ENCODE measurements at regions not wholly inside any gene's neighbourhood (a gene's known extent, or its start where the extent isn't known, plus 50 kb on each side); places are given as distances from the start of the nearest gene placed in this dataset.
A peak's percentile ranks its signal among the peaks of the same experiment; 100 is the strongest.

- ChIA-PET CTCF (interaction anchor here (1.2 kb wide), 1 partner anchor 70 kb away, joined by 3 read pairs; no protein-coding TSS in a partner anchor), POLR2A (no interaction called here)
- H2AFZ ChIP-seq (ENCODE audit: low read depth): no peak overlapping the region
- H3K4me2 ChIP-seq: no peak overlapping the region
- no peaks in the 10 kb centered on the region for H3K9me2 ChIP-seq
- H3K4me3 ChIP-seq (ENCODE audit: low read depth in 2 of 2, low read length in 1 of 2): no peak overlapping the region
- H3F3A ChIP-seq (replicated peaks; ENCODE audit: insufficient read depth): no peaks in the 10 kb centered on the region
- H3K27me3 ChIP-seq (ENCODE audit: insufficient read depth): 0 out of 2 replicates have a peak, but pooled peaks cover 9% of the 10 kb centered on the region
- H3K27ac ChIP-seq (ENCODE audit: low read depth in 2 of 2, low read length in 1 of 2): no peak overlapping the region
- H4K20me1 ChIP-seq (ENCODE audit: insufficient read depth): no peaks in the 10 kb centered on the region
- H3K9me3 ChIP-seq: no peaks in the 10 kb centered on the region
- H3K4me1 ChIP-seq (ENCODE audit: control insufficient read depth in 1 of 2, insufficient read depth in 2 of 2, low read depth in 1 of 2, low read length in 1 of 2): no peaks in the 10 kb centered on the region; a peak in 1 of 4 replicates
- no peaks in the 10 kb centered on the region for H3K36me3 ChIP-seq (replicated peaks in 1 of 2; ENCODE audit: control insufficient read depth in 1 of 2, insufficient read depth in 2 of 2, low read length in 1 of 2)
- no peak for DNase-seq
- 61% methylated on average over 15 of the region's 16 CpGs for WGBS (ENCODE audit: low lambda C conversion rate)
- H3K79me2 ChIP-seq (ENCODE audit: insufficient read depth): no peaks in the 10 kb centered on the region
- H3K9ac ChIP-seq: no peak overlapping the region
- TF ChIP-seq RXRA (IDR thresholded peaks at IDR 0.05; ENCODE audit: borderline replicate concordance, low read depth) (no peak), EP300 (IDR thresholded peaks at IDR 0.05; ENCODE audit: borderline replicate concordance in 1 of 2, low read depth in 1 of 2, low read length in 1 of 2) (no peak), FOXJ3 (CRISPR knock-in tag; IDR thresholded peaks at IDR 0.05) (no peak), MAX (IDR thresholded peaks at IDR 0.05; ENCODE audit: low read depth) (no peak), POLR2AphosphoS5 (IDR thresholded peaks at IDR 0.05; ENCODE audit: low read depth, low read length) (no peak), ELF1 (IDR thresholded peaks at IDR 0.05) (no peak), YY1 (IDR thresholded peaks at IDR 0.05; ENCODE audit: low read depth) (no peak), GATA2 (CRISPR knock-in tag; IDR thresholded peaks at IDR 0.05) (no peak), SMC3 (IDR thresholded peaks at IDR 0.05; ENCODE audit: low read depth, low read length) (no peak), CHD2 (IDR thresholded peaks at IDR 0.05; ENCODE audit: low read length, partially characterized antibody) (no peak), TCF12 (IDR thresholded peaks at IDR 0.05) (no peak), CTCF (IDR thresholded peaks at IDR 0.05) (no peak), TAF1 (IDR thresholded peaks at IDR 0.05; ENCODE audit: borderline replicate concordance, low read depth, low read length) (no peak), TEAD4 (IDR thresholded peaks at IDR 0.05; ENCODE audit: borderline replicate concordance, insufficient read depth) (no peak), SIN3A (IDR thresholded peaks at IDR 0.05; ENCODE audit: borderline replicate concordance, low read depth, low read length) (no peak), NRF1 (IDR thresholded peaks at IDR 0.05; ENCODE audit: low read depth, low read length) (no peak)
Measured at GRCh38 chr1:11362547-11363021, 89.6 kb downstream of the UBIAD1 start.

- no peak overlapping the region for H3K4me2 ChIP-seq
- WGBS (ENCODE audit: low lambda C conversion rate): 65% methylated on average over 6 of the region's 7 CpGs
- H3K36me3 ChIP-seq (replicated peaks in 1 of 2; ENCODE audit: control insufficient read depth in 1 of 2, insufficient read depth in 2 of 2, low read length in 1 of 2): no peaks in the 10 kb centered on the region
- no peak overlapping the region for H2AFZ ChIP-seq (ENCODE audit: low read depth)
- CTCF ChIA-PET: interaction anchor here (1.3 to 1.6 kb wide), 2 partner anchors 12 to 44 kb away, joined by 3 read pairs; no protein-coding TSS in a partner anchor
- H3K9me3 ChIP-seq: no peaks in the 10 kb centered on the region
- no peaks in the 10 kb centered on the region for H3K79me2 ChIP-seq (ENCODE audit: insufficient read depth)
- H3K9ac ChIP-seq: no peak overlapping the region
- TF ChIP-seq NRF1 (IDR thresholded peaks at IDR 0.05; ENCODE audit: low read depth, low read length) (no peak), CTCF (IDR thresholded peaks at IDR 0.05) (peak; percentile 23; the same call in 1 of the 2 replicates), IRF3 (IDR thresholded peaks at IDR 0.05; ENCODE audit: low read depth, low read length) (no peak), EP300 (IDR thresholded peaks at IDR 0.05; ENCODE audit: borderline replicate concordance in 1 of 2, low read depth in 1 of 2, low read length in 1 of 2) (no peak), MEF2A (IDR thresholded peaks at IDR 0.05; ENCODE audit: borderline replicate concordance, low read depth) (no peak), GABPA (IDR thresholded peaks at IDR 0.05; ENCODE audit: low read depth) (no peak), JUND (IDR thresholded peaks at IDR 0.05) (no peak), POLR2AphosphoS5 (IDR thresholded peaks at IDR 0.05; ENCODE audit: low read depth, low read length) (no peak)
- DNase-seq: no peak
- POLR2A ChIA-PET: no interaction called here
- no peak overlapping the region for H3K27ac ChIP-seq (ENCODE audit: low read depth in 2 of 2, low read length in 1 of 2)
- no peaks in the 10 kb centered on the region for H3K27me3 ChIP-seq (ENCODE audit: insufficient read depth)
- H3K4me3 ChIP-seq (ENCODE audit: low read depth in 2 of 2, low read length in 1 of 2): no peak overlapping the region
- H3K9me2 ChIP-seq: no peaks in the 10 kb centered on the region
- H3F3A ChIP-seq (replicated peaks; ENCODE audit: insufficient read depth): no peaks in the 10 kb centered on the region
- no peaks in the 10 kb centered on the region; a peak in 1 of 4 replicates for H3K4me1 ChIP-seq (ENCODE audit: control insufficient read depth in 1 of 2, insufficient read depth in 2 of 2, low read depth in 1 of 2, low read length in 1 of 2)
- no peaks in the 10 kb centered on the region for H4K20me1 ChIP-seq (ENCODE audit: insufficient read depth)
Measured at GRCh38 chr1:11364170-11364569, 91.2 kb downstream of the UBIAD1 start.
